CD14-positive monocyte (primary cell): ENCODE measurements at regions not wholly inside any gene's neighbourhood (a gene's known extent, or its start where the extent isn't known, plus 50 kb on each side); places are given as distances from the start of the nearest gene placed in this dataset.

Experiments
- DNase-seq, 3 donors: peaks; one replicate each; pipeline ENCODE4 v3.0.0-alpha.2; 2011 to 2022
- H2AFZ ChIP-seq: 2 replicates; pipeline ENCODE4 v1.6.0; 2012; ENCODE audit warnings: mild to moderate bottlenecking, low read depth, low read length, inconsistent platforms; ENCODE audit not compliant: insufficient read depth, poor library complexity, severe bottlenecking
- H3K27ac ChIP-seq, 2 donors: 1 replicate in 1 of 2; 2 replicates in 1 of 2; pipeline ENCODE4 v1.5.1; 2012 to 2013; ENCODE audit warnings: low read length in 2 of 2, control low read depth in 1 of 2, inconsistent platforms in 1 of 2, low read depth in 1 of 2, mild to moderate bottlenecking in 1 of 2
- H3K27me3 ChIP-seq, 2 donors: one replicate each; pipeline versions ENCODE4 v1.6.0 to v1.6.1; 2011 to 2013; ENCODE audit warnings: low read length in 2 of 2; ENCODE audit not compliant: control insufficient read depth in 2 of 2, insufficient read depth in 2 of 2
- H3K36me3 ChIP-seq, 2 donors: replicated peaks in 1 of 2; 1 replicate in 1 of 2; 2 replicates in 1 of 2; pipeline versions ENCODE4 v1.5.1 to v1.6.1; 2012 to 2013; ENCODE audit warnings: low read length in 2 of 2, control low read depth in 1 of 2, inconsistent platforms in 1 of 2, mild to moderate bottlenecking in 1 of 2; ENCODE audit not compliant: insufficient read depth in 2 of 2, control insufficient read depth in 1 of 2
- H3K4me1 ChIP-seq, 2 donors: 1 replicate in 1 of 2; 2 replicates in 1 of 2; pipeline versions ENCODE4 v1.5.1 to v1.6.1; 2012 to 2013; ENCODE audit warnings: low read length in 2 of 2, control low read depth in 1 of 2, inconsistent platforms in 1 of 2, mild to moderate bottlenecking in 1 of 2, moderate library complexity in 1 of 2; ENCODE audit not compliant: insufficient read depth in 2 of 2, control insufficient read depth in 1 of 2
- H3K4me2 ChIP-seq: replicated peaks from 2 replicates; pipeline ENCODE3; 2012; ENCODE audit warnings: low read length, moderate library complexity, mild to moderate bottlenecking; ENCODE audit not compliant: poor library complexity, severe bottlenecking; ENCODE audit errors: extremely low read depth
- H3K4me3 ChIP-seq, 3 experiments: fragments of 200-600 bp in 1 of 3; sonication (generic) in 1 of 3; replicated peaks in 1 of 3; 1 replicate in 2 of 3; 2 replicates in 1 of 3; pipeline ENCODE4 v1.5.1; 2011 to 2013; ENCODE audit warnings: low read length in 3 of 3, mild to moderate bottlenecking in 3 of 3, control low read depth in 2 of 3, low read depth in 2 of 3, inconsistent platforms in 1 of 3, moderate library complexity in 1 of 3
- H3K79me2 ChIP-seq: 2 replicates; pipeline ENCODE4 v1.6.0; 2012; ENCODE audit warnings: mild to moderate bottlenecking, control low read depth, inconsistent platforms, low read length, moderate library complexity; ENCODE audit not compliant: insufficient read depth
- H3K9ac ChIP-seq: 2 replicates; pipeline ENCODE4 v1.6.0; 2017; ENCODE audit warnings: low read length, mild to moderate bottlenecking; ENCODE audit not compliant: insufficient read depth, poor library complexity, severe bottlenecking
- H3K9me3 ChIP-seq, 2 donors: replicated peaks in 1 of 2; 1 replicate in 1 of 2; 2 replicates in 1 of 2; pipeline versions ENCODE4 v1.5.1 to v1.6.1; 2012 to 2013; ENCODE audit warnings: low read length in 2 of 2, control low read depth in 1 of 2; ENCODE audit not compliant: control insufficient read depth in 1 of 2, insufficient read depth in 1 of 2
- H4K20me1 ChIP-seq: 2 replicates; pipeline ENCODE4 v1.6.0; 2012; ENCODE audit warnings: mild to moderate bottlenecking, low read length, control low read depth, moderate library complexity; ENCODE audit not compliant: insufficient read depth
- H3K27ac Mint-ChIP-seq, 7 donors: one replicate each; pipeline ENCODE4 v1.8.0; 2020; ENCODE audit warnings: mild to moderate bottlenecking in 7 of 7, mixed read lengths in 7 of 7, moderate library complexity in 6 of 7, inconsistent platforms in 2 of 7
- H3K27me3 Mint-ChIP-seq, 3 donors: one replicate each; pipeline ENCODE4 v1.8.0; 2021 to 2022; ENCODE audit warnings: low read depth in 3 of 3, mild to moderate bottlenecking in 3 of 3, mixed read lengths in 3 of 3, moderate library complexity in 3 of 3, inconsistent platforms in 1 of 3
- H3K36me3 Mint-ChIP-seq, 2 donors: one replicate each; pipeline ENCODE4 v1.8.0; 2020; ENCODE audit warnings: mixed read lengths in 2 of 2, inconsistent platforms in 1 of 2, mild to moderate bottlenecking in 1 of 2
- H3K4me1 Mint-ChIP-seq: one replicate; pipeline ENCODE4 v1.8.0; 2020; ENCODE audit warnings: mild to moderate bottlenecking, mixed read lengths
- H3K4me3 Mint-ChIP-seq, 2 donors: one replicate each; pipeline ENCODE4 v1.8.0; 2020; ENCODE audit warnings: mild to moderate bottlenecking in 2 of 2, mixed read lengths in 2 of 2, moderate library complexity in 1 of 2
- H3K9me3 Mint-ChIP-seq, 7 donors: one replicate each; pipeline ENCODE4 v1.8.0; 2020 to 2022; ENCODE audit warnings: mixed read lengths in 7 of 7, mild to moderate bottlenecking in 6 of 7, moderate library complexity in 6 of 7, inconsistent platforms in 2 of 7
- WGBS: methylation state at CpG from one replicate; pipeline ENCODE4 v1.1.5; 2013; ENCODE audit warnings: missing lambda C conversion rate; ENCODE audit not compliant: insufficient coverage; 5-methylcytosine and 5-hydroxymethylcytosine counted together
- intact Hi-C, 2 donors: fragments of 100-400 bp; cut with micrococcal nuclease; formaldehyde crosslinking; loops; one replicate each; pipeline versions ENCODE4 v1.15.0 to v1.15.1; 2023
- TF ChIP-seq, protein P1 (sequence below): fragments of 200-600 bp; IDR thresholded peaks from one replicate; pipeline ENCODE4 v1.8.0; 2022; ENCODE audit warnings: antibody characterized with exemption, mild to moderate bottlenecking

DNA sequence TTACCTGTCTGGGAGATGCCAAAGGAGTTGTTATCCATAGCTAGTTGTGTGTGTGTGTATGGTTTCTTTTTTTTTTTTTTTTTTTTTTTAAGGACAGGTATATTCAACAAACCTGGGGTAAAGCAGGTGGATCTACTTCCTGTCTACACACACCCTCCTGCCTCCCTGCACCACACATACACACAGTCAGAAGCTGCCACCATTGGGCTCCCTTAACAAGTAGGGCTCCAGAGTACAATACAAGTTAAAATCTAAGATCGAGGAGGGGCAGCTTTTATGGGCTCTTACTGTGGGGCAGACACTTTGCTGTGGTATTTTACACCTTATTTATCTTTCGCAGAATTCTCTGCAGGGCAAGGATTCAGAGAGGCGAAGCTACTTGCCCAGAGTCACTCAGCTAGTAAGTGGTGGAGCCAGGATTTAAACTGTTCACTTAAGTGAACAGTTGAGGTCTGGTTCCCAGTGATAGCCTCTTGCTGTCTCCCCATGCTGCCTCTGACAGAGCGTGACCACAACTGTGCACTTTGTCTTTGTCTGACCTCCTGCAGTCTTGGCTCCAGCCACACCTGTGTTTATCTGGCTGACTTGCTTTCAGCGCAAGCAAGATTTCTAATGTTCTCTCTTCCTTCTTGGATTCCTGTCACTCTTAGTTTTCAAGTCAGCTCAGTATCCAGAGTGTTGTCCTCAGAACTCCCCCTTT is 135.0 kb downstream of the CSNK2A3 start:
- H3K4me1 Mint-ChIP-seq: no peaks in the 10 kb centered on the region
- no peak overlapping the region for H3K4me3 Mint-ChIP-seq
- Histone ChIP-seq H3K36me3 (no peaks in the 10 kb centered on the region), H3K9me3 (no peaks in the 10 kb centered on the region), H3K4me2 (no peak overlapping the region), H3K27me3 (no peaks in the 10 kb centered on the region), H4K20me1 (no peaks in the 10 kb centered on the region), H3K4me1 (no peaks in the 10 kb centered on the region), H3K4me3 (no peak overlapping the region), H3K79me2 (no peaks in the 10 kb centered on the region), H2AFZ (no peak overlapping the region), H3K9ac (no peak overlapping the region), H3K27ac (no peak overlapping the region)
- peaks cover 0 to 5% (median 0%) of the 10 kb centered on the region in 7 donors for H3K9me3 Mint-ChIP-seq
- whole genome bisulfite sequencing: 81% methylated on average over 3 of the region's 5 CpGs
- TF ChIP-seq, protein P1, sequence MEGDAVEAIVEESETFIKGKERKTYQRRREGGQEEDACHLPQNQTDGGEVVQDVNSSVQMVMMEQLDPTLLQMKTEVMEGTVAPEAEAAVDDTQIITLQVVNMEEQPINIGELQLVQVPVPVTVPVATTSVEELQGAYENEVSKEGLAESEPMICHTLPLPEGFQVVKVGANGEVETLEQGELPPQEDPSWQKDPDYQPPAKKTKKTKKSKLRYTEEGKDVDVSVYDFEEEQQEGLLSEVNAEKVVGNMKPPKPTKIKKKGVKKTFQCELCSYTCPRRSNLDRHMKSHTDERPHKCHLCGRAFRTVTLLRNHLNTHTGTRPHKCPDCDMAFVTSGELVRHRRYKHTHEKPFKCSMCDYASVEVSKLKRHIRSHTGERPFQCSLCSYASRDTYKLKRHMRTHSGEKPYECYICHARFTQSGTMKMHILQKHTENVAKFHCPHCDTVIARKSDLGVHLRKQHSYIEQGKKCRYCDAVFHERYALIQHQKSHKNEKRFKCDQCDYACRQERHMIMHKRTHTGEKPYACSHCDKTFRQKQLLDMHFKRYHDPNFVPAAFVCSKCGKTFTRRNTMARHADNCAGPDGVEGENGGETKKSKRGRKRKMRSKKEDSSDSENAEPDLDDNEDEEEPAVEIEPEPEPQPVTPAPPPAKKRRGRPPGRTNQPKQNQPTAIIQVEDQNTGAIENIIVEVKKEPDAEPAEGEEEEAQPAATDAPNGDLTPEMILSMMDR: no peak
- H3K27me3 Mint-ChIP-seq: peaks cover 4 to 7% (median 5%) of the 10 kb centered on the region in 3 donors
- H3K36me3 Mint-ChIP-seq: no peaks in the 10 kb centered on the region
- no peak overlapping the region for H3K27ac Mint-ChIP-seq
- intact Hi-C loops: no loop called here
- DNase-seq: no peak

DNA sequence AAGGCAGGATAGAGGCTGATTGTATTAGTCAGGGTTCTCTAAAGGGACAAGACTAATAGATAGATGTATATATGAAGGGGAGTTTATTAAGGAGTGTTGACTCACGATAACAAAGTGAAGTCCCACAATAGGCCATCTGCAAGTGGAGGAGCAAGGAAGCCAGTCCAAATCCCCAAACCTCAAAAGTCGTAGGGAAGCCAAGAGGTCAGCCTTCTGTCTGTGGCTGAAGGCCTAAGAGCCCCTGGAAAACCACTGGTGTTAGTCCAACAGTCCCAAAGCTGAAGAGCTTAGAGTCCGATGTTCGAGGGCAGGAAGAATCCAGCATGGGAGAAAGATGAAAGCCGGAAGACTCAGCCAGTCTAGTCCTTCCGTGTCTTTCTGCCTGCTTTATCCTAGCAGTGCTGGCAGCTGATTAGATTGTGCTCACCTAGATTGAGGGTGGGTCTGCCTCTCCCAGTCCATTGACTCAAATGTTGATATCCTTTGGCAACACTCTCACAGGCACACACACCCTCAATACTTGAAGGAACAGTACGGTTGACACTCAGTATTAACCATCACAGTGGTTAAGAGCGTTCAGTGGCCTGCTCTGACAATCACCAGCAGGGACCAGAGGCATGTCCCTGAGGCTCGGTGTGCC is 135.6 kb downstream of the CSNK2A3 start:
- intact Hi-C loops: no loop called here
- Mint-ChIP-seq H3K4me1 (no peaks in the 10 kb centered on the region), H3K9me3 (peaks cover 0 to 3% (median 0%) of the 10 kb centered on the region in 7 donors), H3K27me3 (peaks cover 2 to 7% (median 5%) of the 10 kb centered on the region in 3 donors), H3K36me3 (no peaks in the 10 kb centered on the region), H3K27ac (no peak overlapping the region), H3K4me3 (no peak overlapping the region)
- DNase-seq: no peak
- Histone ChIP-seq H3K4me3 (no peak overlapping the region), H3K27ac (no peak overlapping the region), H3K36me3 (no peaks in the 10 kb centered on the region), H2AFZ (no peak overlapping the region), H4K20me1 (no peaks in the 10 kb centered on the region), H3K4me2 (no peak overlapping the region), H3K27me3 (no peaks in the 10 kb centered on the region), H3K79me2 (no peaks in the 10 kb centered on the region), H3K9ac (no peak overlapping the region), H3K9me3 (no peaks in the 10 kb centered on the region), H3K4me1 (no peaks in the 10 kb centered on the region)
- TF ChIP-seq, protein P1: no peak
- 82% methylated on average over 5 of the region's 9 CpGs for WGBS
